ENCODE measurements at regions not wholly inside any gene's neighbourhood (a gene's known extent, or its start where the extent isn't known, plus 50 kb on each side); places are given as distances from the start of the nearest gene placed in this dataset.

- no peak for TF ChIP-seq CTCF (IDR thresholded peaks at IDR 0.05)
- TF ChIP-seq POLR2A (IDR thresholded peaks at IDR 0.05) = no peak
These were observed 479.7 kb upstream of the RAB6C start for GRCh38 chr2:129499747-129500146.

All from Peyer's patch (tissue), 4 donors.